CD4-positive, alpha-beta T cell treated with Interleukin-12 subunit alpha and Interleukin-12 subunit beta, for 1 hour (primary cell): ENCODE measurements at regions not wholly inside any gene's neighbourhood (a gene's known extent, or its start where the extent isn't known, plus 50 kb on each side); places are given as distances from the start of the nearest gene placed in this dataset.
"Not testable (repeated sequence)": the region's sequence is repeated elsewhere in the genome, so short reads cannot be mapped to it uniquely, and the experiment has no call there.

Source experiments
- DNase-seq: peaks from one replicate; pipeline ENCODE4 v3.0.0-alpha.2; 2020

- DNase-seq, result no peak
Measured at GRCh38 chr5:77908787-77909186, 132.6 kb upstream of the TBCA start.

GRCh38 chr5:77907786-77908185 lies 131.6 kb upstream of the TBCA start:
- no peak for DNase-seq

- no peak for DNase-seq
Measured at GRCh38 chr5:77906806-77907205, 130.7 kb upstream of the TBCA start.

- DNase-seq, result no peak
Measured at GRCh38 chr5:77904362-77904761, 128.2 kb upstream of the TBCA start.

GRCh38 chr5:77900691-77901090 lies 124.6 kb upstream of the TBCA start:
- DNase-seq, result no peak

GRCh38 chr5:77898385-77898784 lies 122.2 kb upstream of the TBCA start:
- DNase-seq, result no peak

GRCh38 chr5:77896338-77896737 lies 120.2 kb upstream of the TBCA start:
- no peak for DNase-seq

GRCh38 chr5:77894103-77894502 lies 118.0 kb upstream of the TBCA start:
- DNase-seq, result not testable (repeated sequence)

GRCh38 chr5:77893225-77893860 lies 117.2 kb upstream of the TBCA start:
- no peak for DNase-seq

- DNase-seq, result no peak
Measured at GRCh38 chr5:77892061-77893010, 116.2 kb upstream of the TBCA start.

- DNase-seq, result no peak
Measured at GRCh38 chr5:77885519-77885918, 109.4 kb upstream of the TBCA start.

- no peak for DNase-seq
Measured at GRCh38 chr5:77882670-77883257, 106.6 kb upstream of the TBCA start.

GRCh38 chr5:77881528-77881927 lies 105.4 kb upstream of the TBCA start:
- DNase-seq, result no peak

GRCh38 chr5:77877516-77878355 lies 101.6 kb upstream of the TBCA start:
- DNase-seq, result no peak

- no peak for DNase-seq
Measured at GRCh38 chr5:77876862-77877502, 100.8 kb upstream of the TBCA start.

- DNase-seq, result no peak
Measured at GRCh38 chr5:77876316-77876715, 100.2 kb upstream of the TBCA start.

- DNase-seq, result no peak
Measured at GRCh38 chr5:77874691-77875090, 98.6 kb upstream of the TBCA start.

- no peak for DNase-seq
Measured at GRCh38 chr5:77873239-77873638, 97.1 kb upstream of the TBCA start.

- no peak for DNase-seq
Measured at GRCh38 chr5:77871946-77872345, 95.8 kb upstream of the TBCA start.

GRCh38 chr5:77871016-77871415 lies 94.9 kb upstream of the TBCA start:
- DNase-seq, result no peak

- DNase-seq, result no peak
Measured at GRCh38 chr5:77869116-77869798, 93.1 kb upstream of the TBCA start.

GRCh38 chr5:77867914-77868313 lies 91.8 kb upstream of the TBCA start:
- DNase-seq, result no peak
